ENCODE measurements at regions not wholly inside any gene's neighbourhood (a gene's known extent, or its start where the extent isn't known, plus 50 kb on each side); places are given as distances from the start of the nearest gene placed in this dataset.

DNA sequence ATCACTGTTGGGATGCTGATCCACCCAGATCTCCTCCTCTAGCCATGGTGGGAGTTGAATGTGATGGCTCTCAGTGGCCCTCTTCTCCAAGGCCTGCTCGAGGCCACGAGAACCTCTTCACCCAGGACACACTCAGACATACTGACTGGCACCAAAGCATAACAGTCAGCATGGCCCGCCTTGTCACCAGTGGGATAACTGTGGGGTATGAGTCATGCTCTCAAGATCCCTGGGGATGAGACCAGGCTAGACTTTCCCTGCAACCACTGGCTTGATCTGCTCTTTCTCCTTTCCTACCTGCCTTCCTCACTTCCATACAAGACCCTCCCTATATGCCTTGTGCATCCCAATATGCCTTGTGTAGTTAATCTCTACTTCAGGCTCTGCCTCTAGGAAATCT, 66.8 kb downstream of the RIN2 start:
- TF ChIP-seq SIN3A (IDR thresholded peaks at IDR 0.05; ENCODE audit: borderline replicate concordance, insufficient read depth, low read length), result no peak
- no peak for TF ChIP-seq POLR2AphosphoS5 (IDR thresholded peaks at IDR 0.05; ENCODE audit: low read depth, low read length)
- no peak for TF ChIP-seq REST (IDR thresholded peaks at IDR 0.05; ENCODE audit: insufficient read depth in 1 of 2, low read depth in 2 of 2, low read length in 2 of 2)
- TF ChIP-seq FOXP2 (optimal IDR thresholded peaks at IDR 0.05; ENCODE audit: borderline replicate concordance, extremely low read depth, extremely low read length, insufficient read depth), result no peak

- no peak for TF ChIP-seq TAF1 (IDR thresholded peaks at IDR 0.05; ENCODE audit: borderline replicate concordance, insufficient read depth, low read length)
- no peak for TF ChIP-seq FOXP2 (optimal IDR thresholded peaks at IDR 0.05; ENCODE audit: borderline replicate concordance, extremely low read depth, extremely low read length, insufficient read depth)
- no peak for TF ChIP-seq POLR2AphosphoS5 (IDR thresholded peaks at IDR 0.05; ENCODE audit: low read depth, low read length)
- TF ChIP-seq SIN3A (IDR thresholded peaks at IDR 0.05; ENCODE audit: borderline replicate concordance, insufficient read depth, low read length), result no peak
- TF ChIP-seq REST (IDR thresholded peaks at IDR 0.05; ENCODE audit: insufficient read depth in 1 of 2, low read depth in 2 of 2, low read length in 2 of 2), result no peak
These were observed 68.3 kb downstream of the RIN2 start for GRCh38 chr20:19826179-19826914.

GRCh38 chr20:19827818-19828217, 69.8 kb downstream of the RIN2 start:
- TF ChIP-seq POLR2AphosphoS5 (IDR thresholded peaks at IDR 0.05; ENCODE audit: low read depth, low read length) (no peak), SIN3A (IDR thresholded peaks at IDR 0.05; ENCODE audit: borderline replicate concordance, insufficient read depth, low read length) (no peak), REST (IDR thresholded peaks at IDR 0.05; ENCODE audit: insufficient read depth in 1 of 2, low read depth in 2 of 2, low read length in 2 of 2) (no peak), TAF1 (IDR thresholded peaks at IDR 0.05; ENCODE audit: borderline replicate concordance, insufficient read depth, low read length) (no peak), FOXP2 (optimal IDR thresholded peaks at IDR 0.05; ENCODE audit: borderline replicate concordance, extremely low read depth, extremely low read length, insufficient read depth) (no peak)

DNA sequence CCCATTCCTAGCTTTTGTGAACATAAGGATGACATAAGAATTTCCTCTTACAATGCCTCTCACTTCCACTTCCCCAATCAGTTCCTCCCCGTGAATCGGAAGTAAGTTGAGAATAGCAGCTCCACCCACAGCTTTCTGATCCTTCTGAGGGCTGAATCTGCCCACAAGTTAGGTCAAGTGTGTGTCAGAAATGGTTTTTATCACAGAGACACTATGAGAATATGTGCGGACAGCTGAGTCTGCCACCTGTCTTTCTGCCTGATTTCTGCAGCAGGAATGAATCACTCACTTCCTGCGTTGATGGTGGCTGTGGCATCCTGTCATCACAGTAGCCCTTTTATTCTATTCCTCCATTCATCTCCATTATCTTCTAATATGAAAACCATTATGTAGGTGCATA, 70.2 kb downstream of the RIN2 start:
- TF ChIP-seq SIN3A (IDR thresholded peaks at IDR 0.05; ENCODE audit: borderline replicate concordance, insufficient read depth, low read length), result no peak
- no peak for TF ChIP-seq FOXP2 (optimal IDR thresholded peaks at IDR 0.05; ENCODE audit: borderline replicate concordance, extremely low read depth, extremely low read length, insufficient read depth)
- TF ChIP-seq POLR2AphosphoS5 (IDR thresholded peaks at IDR 0.05; ENCODE audit: low read depth, low read length), result no peak
- no peak for TF ChIP-seq TAF1 (IDR thresholded peaks at IDR 0.05; ENCODE audit: borderline replicate concordance, insufficient read depth, low read length)
- TF ChIP-seq REST (IDR thresholded peaks at IDR 0.05; ENCODE audit: insufficient read depth in 1 of 2, low read depth in 2 of 2, low read length in 2 of 2), result no peak

Measured in PFSK-1 (cell line).